ENCODE measurements at regions not wholly inside any gene's neighbourhood (a gene's known extent, or its start where the extent isn't known, plus 50 kb on each side); places are given as distances from the start of the nearest gene placed in this dataset.

GRCh38 chr14:104386151-104386841 is 193.3 kb upstream of the C14orf180 start:
- TF ChIP-seq CTCF (optimal IDR thresholded peaks at IDR 0.05 in 1 of 3, IDR thresholded peaks at IDR 0.05 in 1 of 3, conservative IDR thresholded peaks at IDR 0.05 in 1 of 3; ENCODE audit: extremely low read depth in 1 of 3, insufficient read depth in 2 of 3, low read length in 3 of 3): no peak
- TF ChIP-seq EZH2 (IDR thresholded peaks at IDR 0.05; ENCODE audit: low read length): no peak
- H3K4me2 ChIP-seq (ENCODE audit: control insufficient read depth, extremely low read depth, insufficient read depth, low read depth, low read length): no peak overlapping the region
- no peaks in the 10 kb centered on the region for H3K9me1 ChIP-seq (ENCODE audit: control insufficient read depth, extremely low read depth, insufficient read depth, low read length)
- H3K27ac ChIP-seq (ENCODE audit: control insufficient read depth, insufficient read depth, low read length): no peak overlapping the region
- dilution Hi-C loops (cut with MboI; ENCODE audit: extremely low pct_ligation_motif_present, low sequenced_read_pairs): no loop called here
- no peaks in the 10 kb centered on the region for H3K79me2 ChIP-seq (ENCODE audit: control insufficient read depth, insufficient read depth, low read length)
- H3K36me3 ChIP-seq (ENCODE audit: control insufficient read depth in 2 of 2, extremely low read depth in 1 of 2, insufficient read depth in 2 of 2, low read length in 2 of 2): no peaks in the 10 kb centered on the region
- peaks cover 20% of the 10 kb centered on the region for H3K27me3 ChIP-seq (ENCODE audit: control insufficient read depth, extremely low read depth, insufficient read depth, low read length)
- no peak overlapping the region for H3K4me3 ChIP-seq (ENCODE audit: control insufficient read depth in 2 of 3, extremely low read depth in 1 of 3, insufficient read depth in 2 of 3, low read depth in 1 of 3, low read length in 3 of 3)
- DNase-seq (ENCODE audit: low read depth, low spot score) (no peak), FAIRE-seq (no peak)
- H4K20me1 ChIP-seq (ENCODE audit: control insufficient read depth, extremely low read depth, insufficient read depth, low read length): no peaks in the 10 kb centered on the region
- no peak overlapping the region for H2AFZ ChIP-seq (ENCODE audit: control insufficient read depth, low read length)
- no peaks in the 10 kb centered on the region for H3K9me3 ChIP-seq (ENCODE audit: control insufficient read depth, low read depth, low read length)
- no peak overlapping the region for H3K9ac ChIP-seq (ENCODE audit: control insufficient read depth, extremely low read depth, insufficient read depth, low read length)
- no peaks in the 10 kb centered on the region for H3K4me1 ChIP-seq (ENCODE audit: control insufficient read depth, extremely low read depth, insufficient read depth, low read length)

- FAIRE-seq (no peak), DNase-seq (ENCODE audit: low read depth, low spot score) (no peak)
- H3K9me3 ChIP-seq (ENCODE audit: control insufficient read depth, low read depth, low read length): no peaks in the 10 kb centered on the region
- no peaks in the 10 kb centered on the region for H3K4me1 ChIP-seq (ENCODE audit: control insufficient read depth, extremely low read depth, insufficient read depth, low read length)
- no peaks in the 10 kb centered on the region for H3K9me1 ChIP-seq (ENCODE audit: control insufficient read depth, extremely low read depth, insufficient read depth, low read length)
- H3K4me3 ChIP-seq (ENCODE audit: control insufficient read depth in 2 of 3, extremely low read depth in 1 of 3, insufficient read depth in 2 of 3, low read depth in 1 of 3, low read length in 3 of 3): no peak overlapping the region
- no peak overlapping the region for H2AFZ ChIP-seq (ENCODE audit: control insufficient read depth, low read length)
- dilution Hi-C loops (cut with MboI; ENCODE audit: extremely low pct_ligation_motif_present, low sequenced_read_pairs): no loop called here
- H3K27ac ChIP-seq (ENCODE audit: control insufficient read depth, insufficient read depth, low read length): no peak overlapping the region
- no peak overlapping the region for H3K9ac ChIP-seq (ENCODE audit: control insufficient read depth, extremely low read depth, insufficient read depth, low read length)
- no peaks in the 10 kb centered on the region for H4K20me1 ChIP-seq (ENCODE audit: control insufficient read depth, extremely low read depth, insufficient read depth, low read length)
- no peaks in the 10 kb centered on the region for H3K79me2 ChIP-seq (ENCODE audit: control insufficient read depth, insufficient read depth, low read length)
- H3K4me2 ChIP-seq (ENCODE audit: control insufficient read depth, extremely low read depth, insufficient read depth, low read depth, low read length): no peak overlapping the region
- no peaks in the 10 kb centered on the region for H3K36me3 ChIP-seq (ENCODE audit: control insufficient read depth in 2 of 2, extremely low read depth in 1 of 2, insufficient read depth in 2 of 2, low read length in 2 of 2)
- no peak for TF ChIP-seq CTCF (optimal IDR thresholded peaks at IDR 0.05 in 1 of 3, IDR thresholded peaks at IDR 0.05 in 1 of 3, conservative IDR thresholded peaks at IDR 0.05 in 1 of 3; ENCODE audit: extremely low read depth in 1 of 3, insufficient read depth in 2 of 3, low read length in 3 of 3)
- TF ChIP-seq EZH2 (IDR thresholded peaks at IDR 0.05; ENCODE audit: low read length): no peak
- peaks cover 20% of the 10 kb centered on the region for H3K27me3 ChIP-seq (ENCODE audit: control insufficient read depth, extremely low read depth, insufficient read depth, low read length)
Measured at GRCh38 chr14:104387022-104388010, 192.2 kb upstream of the C14orf180 start.
